GM21825 (cell line): ENCODE measurements at regions not wholly inside any gene's neighbourhood (a gene's known extent, or its start where the extent isn't known, plus 50 kb on each side); places are given as distances from the start of the nearest gene placed in this dataset.
"Not testable (repeated sequence)": the region's sequence is repeated elsewhere in the genome, so short reads cannot be mapped to it uniquely, and the experiment has no call there.

Experiments used
- ATAC-seq: cut with Tn5 transposase; IDR thresholded peaks from one replicate; pipeline ENCODE4 v1.9.1; 2021; ENCODE audit warnings: mild to moderate bottlenecking, moderate library complexity; ENCODE audit not compliant: unreplicated experiment

DNA sequence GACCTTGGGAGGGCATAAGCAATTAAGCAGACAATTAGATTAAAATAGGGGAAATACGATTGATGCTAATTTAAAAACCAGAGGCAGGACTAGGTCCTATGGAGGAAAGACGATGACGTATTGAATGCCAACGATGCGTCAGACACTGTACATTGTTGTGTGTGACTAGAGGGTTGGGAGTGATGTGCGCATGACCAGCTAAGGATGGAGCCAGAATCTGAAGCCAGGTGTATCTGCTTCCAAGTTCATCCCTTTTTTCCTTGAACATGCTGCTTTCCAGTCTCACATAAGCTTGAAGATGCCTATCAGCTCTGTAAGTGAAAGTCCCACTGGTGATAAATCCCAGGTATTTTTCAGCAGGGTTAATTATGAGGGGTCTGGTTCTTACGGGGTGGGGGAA is 576.2 kb downstream of the MATN1 start:
- ATAC-seq = no peak

DNA sequence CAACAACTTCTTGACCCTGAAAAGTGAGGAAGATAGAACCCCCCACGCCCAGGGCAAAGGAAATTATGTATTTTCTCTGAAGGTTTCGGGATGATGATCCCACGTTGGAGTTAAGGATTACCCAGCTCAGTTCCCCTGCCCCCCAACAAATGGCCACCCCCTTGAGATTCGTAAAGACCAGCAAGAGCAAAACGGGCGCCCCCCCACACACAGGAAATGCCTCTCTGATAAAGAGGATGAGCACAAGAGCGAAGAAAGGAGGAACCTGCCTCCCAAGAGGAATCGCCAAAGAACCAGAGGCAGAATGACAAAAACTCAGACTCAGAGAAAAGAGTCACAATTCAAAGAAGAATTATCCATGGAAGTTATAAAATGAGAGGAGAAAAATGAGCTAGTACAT is 576.9 kb downstream of the MATN1 start:
- no peak for ATAC-seq

DNA sequence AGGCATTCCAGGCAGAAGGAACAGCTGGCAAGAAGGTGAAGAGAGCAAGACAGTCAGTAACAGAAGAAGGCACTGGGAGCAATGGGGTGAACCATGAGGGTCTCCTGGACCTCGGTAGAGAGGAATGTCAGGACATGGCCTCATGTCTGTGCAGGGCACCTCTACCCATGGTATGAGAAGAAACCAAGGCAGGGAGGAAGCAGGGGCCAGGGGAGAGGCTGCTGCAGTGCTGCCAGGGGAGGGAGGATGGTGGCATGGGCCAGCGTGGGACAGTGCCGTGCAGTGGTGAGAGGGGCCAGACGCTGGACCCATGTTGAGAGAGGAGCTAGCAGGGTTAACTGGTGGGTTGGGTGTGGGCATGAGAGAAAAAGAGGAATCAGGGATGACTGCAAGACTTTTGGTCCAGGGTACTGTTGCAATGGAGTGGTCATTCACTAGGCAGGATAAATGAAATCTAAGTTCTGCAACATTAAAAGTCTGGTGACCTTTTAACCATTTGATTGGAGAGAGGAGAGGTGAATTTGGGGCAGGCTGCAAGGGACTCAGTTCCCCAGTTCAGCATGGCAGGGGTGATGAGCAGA is 577.6 kb downstream of the MATN1 start:
- no peak for ATAC-seq

DNA sequence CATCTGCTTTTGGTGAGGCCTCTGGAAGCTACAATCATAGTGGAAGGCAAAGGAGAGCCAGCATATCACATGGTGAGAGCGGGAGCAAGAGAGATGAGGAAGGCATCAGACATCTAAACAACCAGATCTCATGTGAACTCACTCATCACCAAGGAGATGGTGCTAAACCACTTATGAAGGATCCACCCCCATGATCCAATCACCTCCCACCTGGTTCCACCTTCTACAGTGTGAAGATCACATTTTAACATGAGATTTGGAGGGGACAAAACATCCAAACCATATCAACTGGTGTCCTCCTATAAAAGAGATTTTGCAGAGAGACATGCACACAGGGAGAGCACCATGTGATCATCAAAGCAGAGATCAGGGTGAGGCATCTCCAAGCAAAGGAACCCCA is 578.6 kb downstream of the MATN1 start:
- ATAC-seq = no peak

DNA sequence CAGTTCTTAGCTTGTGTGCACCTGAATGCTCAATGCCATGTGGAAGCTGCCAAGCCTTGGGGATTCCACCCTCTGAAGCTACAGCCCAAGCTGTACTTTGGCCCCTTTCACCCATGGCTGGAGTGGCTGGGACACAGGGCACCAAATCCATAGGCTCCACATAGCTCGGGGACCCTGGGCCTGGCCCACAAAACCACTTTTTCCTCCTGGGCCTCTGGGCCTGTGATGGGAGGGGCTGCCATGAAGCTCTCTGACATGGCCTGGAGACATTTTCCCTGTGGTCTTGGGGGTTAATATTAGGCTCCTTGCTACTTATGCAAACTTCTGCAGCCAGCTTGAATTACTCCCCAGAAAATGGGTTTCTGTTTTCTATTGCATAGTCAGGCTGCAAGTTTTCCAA is 579.9 kb downstream of the MATN1 start:
- no peak for ATAC-seq

DNA sequence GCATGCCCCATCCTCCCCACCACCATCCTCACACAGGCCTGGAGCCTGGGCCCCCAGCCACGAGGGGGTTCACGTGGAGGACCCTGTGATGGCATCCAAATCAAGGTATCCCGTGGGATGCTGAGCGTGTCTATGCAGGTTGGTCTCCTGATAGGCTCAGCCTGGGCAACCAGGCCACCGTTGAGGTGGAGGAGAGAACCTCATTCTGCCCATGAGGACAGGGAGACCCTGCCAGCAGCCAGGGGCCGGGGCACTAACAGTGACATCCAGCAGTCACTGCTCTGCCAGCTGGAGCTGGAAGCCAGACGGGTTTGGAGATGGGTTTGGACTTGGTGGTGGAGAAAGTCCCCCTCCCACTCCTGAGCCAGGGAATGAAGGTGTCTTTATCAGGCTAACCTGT is 582.8 kb downstream of the MATN1 start:
- no peak for ATAC-seq

DNA sequence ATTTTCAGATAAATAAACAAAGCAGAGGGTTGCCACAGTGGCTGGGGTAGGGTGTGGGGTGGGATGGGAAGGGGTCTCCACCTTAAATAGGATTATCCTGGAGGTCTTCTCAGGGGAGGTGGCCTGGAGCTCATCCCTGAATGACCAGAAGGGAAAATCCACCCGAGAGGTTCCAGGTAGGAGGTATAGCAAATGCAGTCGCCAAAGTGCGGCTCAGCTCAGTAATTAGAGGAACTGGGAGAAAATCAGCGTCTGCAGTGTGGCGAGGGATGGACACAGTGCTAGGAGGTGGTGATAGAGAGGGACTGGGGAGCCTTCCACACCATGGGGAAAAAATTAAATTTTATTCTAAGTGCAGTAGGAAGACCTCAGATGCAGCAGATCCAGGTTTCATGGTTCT is 584.5 kb downstream of the MATN1 start:
- ATAC-seq = no peak

DNA sequence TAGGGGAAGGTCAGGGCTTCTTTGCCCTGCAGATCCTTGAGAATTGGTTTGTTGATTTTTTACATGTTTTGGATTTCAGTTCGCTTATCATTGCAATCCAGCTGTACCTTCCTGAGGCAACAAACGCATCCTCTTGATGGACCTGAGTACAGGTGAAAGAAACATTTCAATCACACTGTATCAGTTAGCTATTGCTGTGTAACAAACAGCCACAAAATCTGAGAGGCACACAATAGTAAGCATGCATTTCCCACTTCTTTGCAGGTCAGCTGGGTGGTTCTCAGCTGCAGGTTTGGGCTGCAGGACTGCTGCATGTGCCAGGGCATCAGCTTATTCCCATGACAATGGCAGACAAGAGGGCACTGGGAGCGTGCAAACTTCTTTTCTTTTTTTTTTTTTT is 586.4 kb downstream of the MATN1 start:
- ATAC-seq = no peak

DNA sequence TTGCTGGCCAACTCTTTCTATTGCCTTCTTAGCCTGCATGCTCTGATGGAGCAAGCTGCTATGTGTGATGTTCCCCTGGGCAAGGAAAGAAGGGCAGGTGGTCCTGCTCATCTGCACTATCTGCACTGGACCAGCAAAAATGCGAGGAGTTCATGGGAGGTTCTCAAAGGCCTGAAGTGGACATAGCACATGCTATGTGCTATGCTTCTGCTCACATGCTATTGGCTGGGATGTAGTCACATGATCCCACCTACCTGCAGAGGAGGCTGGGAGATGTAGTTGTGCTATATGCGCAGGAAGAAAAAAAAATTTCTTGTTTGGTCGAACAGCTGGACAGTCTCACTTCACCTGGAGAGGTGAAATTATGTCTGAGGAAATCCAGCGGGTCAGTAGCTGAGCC is 587.7 kb downstream of the MATN1 start:
- no peak for ATAC-seq

DNA sequence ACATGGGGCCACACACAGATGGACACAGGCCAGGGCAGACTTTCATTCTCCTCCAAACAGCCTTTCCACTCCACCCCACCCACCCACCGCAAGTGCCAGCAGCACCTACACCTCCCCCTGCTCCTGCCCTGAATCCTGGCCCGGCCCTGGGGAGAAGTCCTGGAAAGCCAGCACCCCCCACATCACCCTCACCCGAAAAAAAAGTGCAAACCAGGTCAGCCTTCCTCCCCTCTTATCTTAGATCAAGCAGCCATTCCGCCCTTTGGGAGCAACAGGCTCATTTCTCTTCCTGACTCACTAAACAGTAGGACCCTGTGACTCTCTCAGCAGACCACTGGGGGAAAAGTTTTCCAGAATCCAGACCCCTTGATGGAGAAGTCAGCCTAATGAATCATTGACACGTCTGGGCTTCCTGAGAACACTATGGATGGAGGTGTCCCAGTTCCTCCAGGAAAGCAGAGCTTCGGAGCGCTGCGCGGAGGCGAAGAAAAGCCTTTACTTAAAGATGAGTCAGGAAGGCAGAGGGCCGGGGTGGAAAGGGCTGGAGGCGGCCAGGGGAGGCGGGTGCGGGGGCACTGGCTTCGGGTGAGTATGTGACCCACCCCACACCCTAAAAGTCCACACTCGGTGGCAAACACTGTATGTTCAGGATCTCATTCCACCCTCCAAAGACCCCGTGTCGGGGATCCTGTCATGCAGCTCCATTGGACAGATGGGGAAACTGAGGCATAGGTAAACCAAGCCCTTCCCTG is 588.7 kb downstream of the MATN1 start:
- no peak for ATAC-seq

DNA sequence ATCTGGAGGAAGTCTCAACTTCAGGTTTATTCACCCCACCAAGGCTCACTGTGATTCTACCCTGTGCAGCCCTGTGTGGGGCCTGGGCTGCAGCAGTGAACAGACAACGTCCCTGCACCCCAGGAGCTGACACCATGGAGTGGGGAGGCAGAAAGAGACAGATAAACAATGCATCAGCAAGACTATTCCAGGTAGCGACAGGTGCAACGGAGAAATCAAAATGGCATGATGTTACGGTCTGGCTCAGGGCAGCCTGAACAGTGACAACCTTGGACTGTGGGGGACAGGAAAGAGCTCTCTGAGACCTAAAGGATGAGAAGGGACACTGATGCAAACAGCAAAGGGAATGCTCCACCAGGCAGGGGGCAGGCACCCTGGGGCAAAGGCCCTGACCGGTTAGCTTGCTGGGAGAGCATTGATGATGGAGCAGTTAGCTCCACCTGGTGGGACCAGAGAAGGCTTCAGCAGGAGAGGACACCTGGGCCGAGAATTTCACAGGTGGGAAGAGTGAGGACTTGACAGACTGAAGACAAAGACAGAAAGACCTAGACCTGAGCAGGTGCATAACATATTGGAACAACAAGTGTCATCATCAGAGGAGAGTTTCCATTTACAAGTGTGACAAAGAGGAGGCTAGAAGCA is 589.9 kb downstream of the MATN1 start:
- ATAC-seq = no peak

DNA sequence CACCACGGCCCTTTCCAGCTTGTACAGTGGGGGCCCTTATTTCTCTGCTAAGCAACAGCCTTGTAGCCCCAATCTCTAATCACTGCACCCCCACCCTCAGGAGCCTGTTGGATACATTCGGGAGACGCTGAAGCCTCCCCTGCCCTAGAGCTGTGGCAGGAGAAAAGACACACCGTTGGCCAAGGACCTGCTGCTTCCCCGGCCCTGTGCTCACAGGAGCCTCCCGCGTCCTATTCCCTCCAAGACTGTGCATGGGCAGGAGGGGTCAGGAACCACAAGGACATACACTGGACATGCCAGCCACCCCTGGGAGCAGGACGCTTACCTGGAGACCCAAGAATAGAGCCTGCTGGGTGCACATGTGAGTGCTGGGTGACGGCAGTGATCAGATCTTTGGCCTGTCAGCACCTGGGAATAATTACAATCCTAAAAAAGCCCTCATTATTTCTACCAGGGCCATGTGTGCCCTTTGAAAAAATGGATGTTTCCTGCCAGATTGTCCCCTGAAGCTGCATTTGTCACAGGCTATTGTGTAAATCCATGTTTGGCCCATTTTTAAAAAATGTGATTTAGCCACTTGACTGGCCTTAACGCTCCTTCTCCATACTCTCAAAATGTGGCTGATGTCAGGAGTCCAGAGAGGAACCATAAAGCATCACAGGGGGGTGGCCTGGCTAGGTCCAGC is 590.6 kb downstream of the MATN1 start:
- ATAC-seq = no peak

DNA sequence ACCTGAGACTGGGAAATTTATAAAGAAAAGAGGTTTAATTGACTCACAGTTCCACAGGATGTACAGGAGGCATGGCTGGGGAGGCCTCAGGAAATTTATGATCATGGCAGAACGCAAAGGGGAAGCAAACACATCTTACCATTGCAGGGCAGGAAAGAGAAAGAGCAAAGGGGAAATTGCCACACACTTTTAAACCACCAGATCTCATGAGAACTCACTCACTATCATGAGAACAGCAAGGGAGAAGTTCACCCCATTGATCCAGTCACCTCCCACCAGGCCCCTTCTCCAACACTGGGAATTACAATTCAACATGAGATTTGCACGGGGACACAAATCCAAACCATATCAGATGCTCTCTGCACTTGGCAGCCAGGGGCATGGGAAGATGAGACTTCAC is 592.8 kb downstream of the MATN1 start:
- not testable (repeated sequence) for ATAC-seq

DNA sequence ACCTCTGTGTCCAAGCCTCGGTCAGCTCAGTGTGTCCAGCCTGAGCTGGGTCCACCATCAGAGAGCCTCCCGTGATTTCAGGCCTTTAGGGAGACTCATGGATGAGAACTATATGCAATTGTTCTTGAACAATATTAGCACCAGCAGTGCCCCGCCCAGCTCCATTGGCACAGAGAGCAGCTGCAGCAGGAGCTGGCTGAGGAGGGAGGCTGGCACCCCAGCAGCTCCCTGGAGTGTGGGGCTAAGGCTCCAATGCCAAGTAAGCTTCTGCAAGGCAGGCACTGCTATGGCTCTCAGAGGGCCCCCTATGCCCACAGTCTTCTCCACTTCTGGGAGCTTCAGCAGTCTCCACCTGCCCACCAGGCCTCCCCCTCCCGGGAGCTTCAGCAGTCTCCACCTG is 593.3 kb downstream of the MATN1 start:
- no peak for ATAC-seq

DNA sequence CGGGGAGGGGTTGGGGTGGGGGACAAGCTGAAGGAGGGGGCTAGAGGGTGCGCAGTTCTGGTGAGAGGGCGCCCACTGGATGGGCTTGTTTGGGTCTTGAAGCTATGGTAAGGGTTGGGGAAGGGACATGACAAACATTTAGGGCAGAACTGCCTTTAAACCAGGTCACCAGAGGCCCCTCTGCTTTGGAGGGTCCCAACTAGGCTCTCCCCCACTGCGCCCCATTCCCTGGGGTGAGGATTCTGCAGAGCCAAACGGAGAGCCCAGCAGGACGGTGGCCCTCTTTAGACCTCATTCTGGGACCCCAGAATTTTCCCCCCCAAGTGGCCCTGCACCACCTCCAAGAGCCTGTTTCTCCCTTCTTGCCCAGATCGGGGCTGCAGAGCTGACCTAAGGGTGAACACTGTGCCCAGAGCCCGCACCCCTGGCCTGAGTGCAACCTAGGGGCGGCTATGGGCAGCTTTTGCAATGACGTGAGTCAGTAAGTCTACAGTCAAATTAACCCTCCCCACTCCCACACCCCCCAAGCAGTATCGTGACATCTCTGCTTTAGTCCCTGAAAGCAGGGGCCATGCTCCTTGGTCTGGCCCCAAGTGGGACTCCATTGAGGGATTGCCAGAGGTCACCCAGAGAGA is 593.8 kb downstream of the MATN1 start:
- ATAC-seq = no peak

DNA sequence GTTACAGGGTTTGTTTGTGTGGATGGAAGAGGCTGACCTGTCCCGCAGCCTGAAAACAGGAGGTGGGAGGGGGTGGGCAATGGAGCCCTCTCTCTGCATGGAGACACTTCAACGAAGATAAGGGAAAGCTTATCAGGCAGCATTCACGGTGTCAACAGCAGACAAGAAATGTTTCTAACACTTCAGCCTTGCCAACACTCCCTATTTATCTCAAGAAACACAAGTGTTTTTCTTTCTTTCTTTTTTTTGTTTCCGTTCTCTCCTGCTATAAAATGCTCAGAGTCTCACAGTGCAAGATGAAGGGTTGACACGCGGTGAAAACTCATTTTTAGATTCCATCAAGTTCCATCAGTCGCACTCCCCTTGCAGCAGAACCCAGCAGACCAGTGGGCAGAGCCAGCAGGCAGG is 594.4 kb downstream of the MATN1 start:
- no peak for ATAC-seq

DNA sequence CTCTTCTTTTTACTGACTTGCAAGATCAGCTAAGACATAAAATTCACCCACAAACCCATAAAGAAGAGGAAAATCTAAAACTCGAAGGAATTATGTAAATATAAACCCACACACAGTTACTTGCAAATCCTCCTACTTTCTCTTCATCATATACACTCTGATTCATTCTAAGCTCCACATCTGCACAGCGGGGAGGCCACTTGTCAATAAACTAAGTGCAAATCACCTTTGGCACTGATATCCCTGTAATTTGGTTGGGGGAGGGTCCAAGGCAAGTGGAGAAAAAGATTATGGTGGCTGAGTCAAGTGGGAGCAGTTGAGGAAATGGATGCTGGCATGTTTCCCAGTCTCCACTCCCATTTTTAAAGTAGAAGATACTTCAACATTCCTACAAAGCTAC is 596.5 kb downstream of the MATN1 start:
- no peak for ATAC-seq

DNA sequence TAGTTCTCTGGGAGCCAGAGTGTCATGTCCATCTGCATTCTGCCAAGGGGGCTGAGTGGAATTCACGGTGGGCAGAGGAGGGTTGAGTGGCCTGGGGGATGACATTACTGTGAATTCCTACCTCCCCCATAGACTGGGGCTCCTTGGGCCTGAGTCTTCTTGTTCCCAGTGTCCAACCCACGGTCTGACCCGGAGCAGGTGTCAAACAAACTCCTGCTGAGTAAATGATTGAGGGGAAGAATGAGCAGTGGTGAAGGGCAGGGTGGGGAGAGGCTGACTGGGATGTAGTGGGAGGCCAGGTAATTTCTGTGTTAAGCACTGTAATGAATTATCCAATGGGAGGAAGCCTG is 597.6 kb downstream of the MATN1 start:
- no peak for ATAC-seq

DNA sequence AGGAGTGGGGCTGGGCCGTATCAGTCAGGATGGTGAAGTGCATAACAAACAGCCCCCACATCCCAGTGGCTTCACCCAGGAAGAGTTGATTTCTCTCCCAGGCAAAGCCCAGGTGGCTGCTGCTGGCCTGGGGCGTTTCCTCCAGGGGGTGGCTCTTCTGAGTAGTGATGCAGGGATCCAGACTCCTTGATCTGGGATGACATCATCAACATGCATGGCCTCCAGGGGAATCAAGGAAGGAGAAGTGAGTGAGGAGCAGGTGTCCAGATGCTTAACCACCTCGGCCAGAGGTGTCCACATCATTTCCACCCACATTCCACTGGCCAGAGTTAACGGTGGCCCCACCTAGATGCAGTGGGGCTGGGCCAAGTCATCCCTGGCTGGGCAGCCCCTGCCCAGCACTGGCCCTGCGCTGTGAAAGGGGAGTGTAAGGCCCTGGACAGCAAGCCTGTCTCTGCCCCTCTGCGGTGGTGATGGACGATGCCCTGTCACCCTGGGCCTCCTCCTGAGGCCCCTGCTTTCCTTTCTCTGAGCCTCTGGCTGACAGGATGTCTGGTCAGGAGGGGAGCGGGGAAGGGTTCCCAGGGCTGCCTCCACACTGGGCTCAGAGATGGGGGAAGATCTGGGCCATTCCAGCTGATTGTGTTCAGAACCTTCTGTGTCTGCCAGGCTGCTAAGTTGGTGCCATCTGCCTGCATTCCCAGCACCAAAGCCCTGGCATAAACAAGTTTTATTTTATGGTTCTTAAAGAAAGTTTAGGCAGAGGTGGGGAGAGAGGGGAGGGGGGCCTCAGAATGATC is 598.2 kb downstream of the MATN1 start:
- ATAC-seq = no peak

DNA sequence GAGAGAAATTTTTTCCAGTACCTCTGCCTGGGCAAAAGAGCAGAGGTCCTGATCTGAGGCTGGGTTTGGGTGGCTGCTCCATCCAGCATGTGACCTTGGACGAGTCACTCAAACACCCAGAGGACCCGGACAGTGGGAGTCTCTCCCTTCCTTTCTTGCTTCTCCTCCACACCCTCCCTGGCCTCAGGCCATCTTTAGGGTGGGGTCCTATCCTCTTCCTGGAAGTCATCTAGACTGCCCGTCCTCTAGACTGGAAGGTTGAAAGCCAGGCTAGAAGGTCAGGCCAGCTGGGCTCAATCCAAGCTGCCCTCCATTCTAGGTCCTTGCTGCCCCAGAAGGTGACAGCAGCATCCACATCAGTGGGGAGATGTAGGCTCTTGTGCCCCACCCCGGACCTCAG is 599.5 kb downstream of the MATN1 start:
- no peak for ATAC-seq

DNA sequence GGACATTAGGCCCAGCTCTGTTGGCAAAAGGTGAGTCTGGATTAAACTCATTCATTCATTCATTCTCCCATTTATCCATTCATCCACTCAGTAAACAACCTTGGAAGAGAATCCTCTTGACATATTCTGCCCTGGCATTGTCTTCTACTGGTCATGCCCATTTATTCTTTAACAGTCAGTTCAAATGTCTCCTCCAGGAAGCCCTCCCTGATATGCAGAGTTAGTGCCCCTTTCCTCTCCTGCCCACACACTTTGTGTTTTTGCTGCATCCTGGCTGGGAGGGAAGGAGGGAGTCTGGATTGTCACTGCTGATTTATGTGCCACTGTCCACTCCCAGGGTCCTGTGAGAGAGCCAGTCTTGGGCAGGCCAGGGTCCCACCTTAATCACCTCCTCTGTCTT is 600.3 kb downstream of the MATN1 start:
- ATAC-seq = no peak
